Iris pigment epithelial cell (primary cell): ENCODE measurements at regions not wholly inside any gene's neighbourhood (a gene's known extent, or its start where the extent isn't known, plus 50 kb on each side); places are given as distances from the start of the nearest gene placed in this dataset.

Experiments
- DNase-seq: peaks from one replicate; pipeline ENCODE4 v3.0.0-alpha.2; 2011; ENCODE audit warnings: low read depth

DNA sequence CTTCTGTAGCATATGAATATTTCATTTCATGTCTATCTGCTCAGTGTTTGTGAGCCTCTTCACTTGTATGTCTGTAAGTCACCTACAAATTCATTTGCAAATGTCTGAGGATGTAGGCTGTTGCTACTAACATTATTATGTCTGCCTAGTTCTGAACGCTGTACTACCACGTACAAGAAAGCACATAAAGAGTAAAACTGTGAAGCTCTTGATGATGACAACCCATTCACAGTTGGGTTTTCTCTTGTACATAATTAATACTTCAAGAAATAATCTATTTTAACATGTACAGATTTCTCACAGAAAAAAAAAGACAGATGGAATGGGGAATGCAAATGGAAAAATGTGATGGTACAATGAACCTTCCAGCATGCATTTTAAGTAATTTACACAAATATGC is 64.3 kb upstream of the CPNE8 start:
- DNase-seq, result no peak

DNA sequence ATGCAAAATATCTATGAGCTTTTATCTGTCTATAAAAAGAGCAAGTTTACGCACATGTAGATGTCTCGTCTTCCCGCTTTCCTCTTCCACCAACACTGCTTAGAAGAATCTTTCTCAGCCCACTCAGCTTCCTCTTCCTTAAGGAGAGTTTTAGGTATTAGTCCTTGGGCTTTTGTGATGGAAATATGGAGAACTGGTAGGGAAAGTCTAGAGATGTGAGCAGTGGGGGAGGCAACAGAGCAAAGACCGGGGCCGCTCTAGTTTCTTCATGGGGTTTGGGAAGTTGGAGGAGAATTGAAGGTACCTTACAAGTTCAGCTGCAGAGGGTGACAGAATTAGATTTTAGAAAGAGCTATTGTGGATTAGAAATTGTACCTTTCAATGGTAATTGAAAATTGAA is 56.3 kb upstream of the CPNE8 start:
- no peak for DNase-seq

DNA sequence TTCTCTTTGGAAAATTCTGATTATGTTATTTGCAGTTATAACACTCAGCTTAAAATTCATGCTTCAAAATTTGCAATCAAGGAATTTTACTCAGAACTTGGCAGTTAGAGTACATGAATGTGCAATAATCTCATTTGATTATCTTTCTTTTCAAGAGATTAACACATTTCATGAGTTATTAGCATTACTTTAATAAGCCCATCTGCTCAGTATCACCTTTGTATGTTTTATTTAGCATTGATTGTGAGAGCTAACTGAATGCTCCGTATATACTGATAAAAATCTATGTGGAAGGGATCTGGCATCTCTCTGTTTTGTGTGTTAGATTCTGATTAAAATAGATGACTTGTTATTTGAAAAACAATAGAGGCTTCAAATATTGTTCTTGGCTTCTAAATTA is 55.6 kb upstream of the CPNE8 start:
- DNase-seq, result no peak

DNA sequence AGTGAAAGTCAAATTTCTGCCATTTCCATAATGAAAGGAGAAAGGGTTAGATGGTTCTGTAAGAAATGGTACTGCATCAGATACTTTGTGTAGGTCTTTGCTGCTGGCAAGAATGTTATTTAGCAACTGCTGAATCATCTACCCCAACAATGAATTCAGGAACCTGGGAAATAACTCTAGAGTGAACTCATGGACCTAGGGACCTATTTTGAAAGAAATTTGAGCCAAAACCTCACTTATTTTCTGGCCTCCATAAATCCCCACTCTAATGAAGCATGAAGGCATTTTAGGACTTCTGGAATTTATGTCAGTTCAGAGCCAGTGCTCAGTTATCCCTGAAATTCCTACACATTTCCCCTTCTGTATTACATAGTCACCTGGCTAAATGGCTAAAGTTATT is 50.9 kb upstream of the CPNE8 start:
- peak; percentile 30 for DNase-seq
